Dendritic cell treated with granulocyte-macrophage colony-stimulating factor and Interleukin-4, amounts not matched to agents 40 ng/mL and 50 ng/mL, for 4 days (primary cell): ENCODE measurements at regions not wholly inside any gene's neighbourhood (a gene's known extent, or its start where the extent isn't known, plus 50 kb on each side); places are given as distances from the start of the nearest gene placed in this dataset.
"Not testable (repeated sequence)": the region's sequence is repeated elsewhere in the genome, so short reads cannot be mapped to it uniquely, and the experiment has no call there.

Experiments
- H3K27ac Mint-ChIP-seq: one replicate; pipeline ENCODE4 v1.8.0; 2022; ENCODE audit warnings: mild to moderate bottlenecking, mixed read lengths
- H3K27me3 Mint-ChIP-seq: one replicate; pipeline ENCODE4 v1.8.0; 2022; ENCODE audit warnings: mild to moderate bottlenecking, mixed read lengths
- H3K36me3 Mint-ChIP-seq: one replicate; pipeline ENCODE4 v1.8.0; 2022; ENCODE audit warnings: low read depth, mixed read lengths
- H3K4me1 Mint-ChIP-seq: one replicate; pipeline ENCODE4 v1.8.0; 2022; ENCODE audit warnings: low read depth, mixed read lengths
- H3K4me3 Mint-ChIP-seq: one replicate; pipeline ENCODE4 v1.8.0; 2022; ENCODE audit warnings: mild to moderate bottlenecking, moderate library complexity, mixed read lengths
- H3K9me3 Mint-ChIP-seq: one replicate; pipeline ENCODE4 v1.8.0; 2022; ENCODE audit warnings: mixed read lengths
- intact Hi-C: fragments of 100-400 bp; cut with micrococcal nuclease; formaldehyde crosslinking; loops from one replicate; pipeline ENCODE4 v1.15.0; 2022

DNA sequence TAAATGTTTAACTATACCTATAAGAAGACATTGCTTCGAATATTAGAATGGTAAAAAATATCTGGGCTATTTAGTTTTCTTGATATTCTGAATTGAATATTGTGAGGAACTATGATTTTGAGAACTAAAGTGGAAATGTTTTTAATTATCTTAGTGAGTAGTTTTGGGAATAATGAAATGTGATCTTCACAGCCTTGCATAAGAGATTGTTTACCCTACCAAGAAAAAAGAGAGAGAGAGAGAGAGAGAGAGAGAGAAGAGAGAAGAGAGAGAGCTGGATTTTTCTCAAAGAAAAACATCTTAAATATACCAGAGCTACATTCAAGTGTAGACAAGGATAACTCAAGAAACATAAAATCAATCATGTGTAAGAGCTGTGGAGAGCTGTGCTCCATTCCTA is 148.7 kb upstream of the MAD2L1 start:
- intact Hi-C loops, result no loop called here
- no peaks in the 10 kb centered on the region for H3K27me3 Mint-ChIP-seq
- H3K4me1 Mint-ChIP-seq, result no peaks in the 10 kb centered on the region

GRCh38 chr4:120211408-120212015 is 144.9 kb upstream of the MAD2L1 start:
- Mint-ChIP-seq H3K36me3 (no peaks in the 10 kb centered on the region), H3K27me3 (no peaks in the 10 kb centered on the region), H3K9me3 (peaks cover 9% of the 10 kb centered on the region), H3K4me3 (no peak overlapping the region), H3K4me1 (no peaks in the 10 kb centered on the region), H3K27ac (no peak overlapping the region)
- intact Hi-C loops, result no loop called here

More for the DNA sequence above, 148.7 kb upstream of the MAD2L1 start:
- peaks cover under 1% of the 10 kb centered on the region for H3K9me3 Mint-ChIP-seq
- no peak overlapping the region for H3K27ac Mint-ChIP-seq
- no peak overlapping the region for H3K4me3 Mint-ChIP-seq
- no peaks in the 10 kb centered on the region for H3K36me3 Mint-ChIP-seq

DNA sequence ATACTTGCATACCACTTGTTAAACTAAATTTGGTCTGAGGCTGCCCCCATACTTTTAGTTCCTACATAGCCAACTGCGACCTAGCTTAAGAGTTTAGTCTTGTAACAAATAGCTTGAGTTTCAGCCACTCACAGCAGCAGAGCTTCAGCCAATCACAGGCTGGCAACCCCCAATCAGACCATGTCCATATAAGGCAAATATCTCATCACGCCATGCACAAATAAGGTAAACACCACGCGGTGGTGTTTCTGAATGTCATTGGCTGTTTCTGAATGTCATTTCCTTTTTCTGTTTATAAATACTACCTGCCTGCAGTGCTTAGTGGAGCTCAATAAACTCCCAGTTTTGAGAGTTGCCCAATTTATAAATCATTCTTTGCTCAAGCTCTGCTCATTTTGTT is 143.1 kb upstream of the MAD2L1 start:
- intact Hi-C loops, result no loop called here
- no peaks in the 10 kb centered on the region for H3K4me1 Mint-ChIP-seq
- no peak overlapping the region for H3K4me3 Mint-ChIP-seq
- peaks cover 18% of the 10 kb centered on the region for H3K9me3 Mint-ChIP-seq
- no peaks in the 10 kb centered on the region for H3K27me3 Mint-ChIP-seq
- H3K27ac Mint-ChIP-seq, result no peak overlapping the region
- no peaks in the 10 kb centered on the region for H3K36me3 Mint-ChIP-seq

- no peak overlapping the region for H3K4me3 Mint-ChIP-seq
- H3K27ac Mint-ChIP-seq, result no peak overlapping the region
- H3K4me1 Mint-ChIP-seq, result no peaks in the 10 kb centered on the region
- no peaks in the 10 kb centered on the region for H3K36me3 Mint-ChIP-seq
- intact Hi-C loops, result no loop called here
- H3K27me3 Mint-ChIP-seq, result no peaks in the 10 kb centered on the region
- H3K9me3 Mint-ChIP-seq, result peaks cover 18% of the 10 kb centered on the region
These were observed 140.4 kb upstream of the MAD2L1 start for GRCh38 chr4:120207021-120207420.

- Mint-ChIP-seq H3K27me3 (no peaks in the 10 kb centered on the region), H3K27ac (no peak overlapping the region), H3K9me3 (peaks cover 14% of the 10 kb centered on the region), H3K36me3 (no peaks in the 10 kb centered on the region), H3K4me1 (no peaks in the 10 kb centered on the region), H3K4me3 (no peak overlapping the region)
- intact Hi-C loops, result no loop called here
These were observed 135.6 kb upstream of the MAD2L1 start for GRCh38 chr4:120202222-120202621.

DNA sequence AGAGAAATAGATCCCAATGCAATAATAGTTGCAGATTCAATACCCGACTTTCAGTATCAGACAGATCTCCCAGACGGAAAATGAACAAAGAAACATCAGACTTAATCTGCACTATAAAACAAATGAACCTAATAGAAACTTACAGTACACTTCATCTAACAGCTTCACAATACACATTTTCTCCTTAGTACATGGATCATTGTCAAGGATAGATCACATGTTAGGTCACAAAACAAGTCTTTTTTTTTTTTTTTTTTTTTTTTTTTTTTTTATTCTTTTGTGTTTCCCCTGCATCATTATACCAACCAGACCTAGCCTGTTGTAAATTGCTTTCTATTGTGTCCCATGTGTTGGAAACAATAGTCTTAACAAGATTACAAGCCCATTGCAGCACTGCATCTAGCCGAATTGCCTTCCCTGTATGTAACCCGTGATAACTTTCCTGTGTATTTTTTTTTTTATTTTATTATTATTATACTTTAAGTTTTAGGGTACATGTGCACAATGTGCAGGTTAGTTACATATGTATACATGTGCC is 134.0 kb upstream of the MAD2L1 start:
- not testable (repeated sequence) for H3K27me3 Mint-ChIP-seq

GRCh38 chr4:120198411-120198810 is 131.8 kb upstream of the MAD2L1 start:
- Mint-ChIP-seq H3K27ac (no peak overlapping the region), H3K27me3 (no peaks in the 10 kb centered on the region), H3K4me1 (no peaks in the 10 kb centered on the region), H3K9me3 (no peaks in the 10 kb centered on the region), H3K36me3 (no peaks in the 10 kb centered on the region), H3K4me3 (no peak overlapping the region)
- intact Hi-C loops, result no loop called here

More for the DNA sequence above, 134.0 kb upstream of the MAD2L1 start:
- H3K4me1 Mint-ChIP-seq, intact Hi-C loops, H3K9me3 Mint-ChIP-seq, H3K4me3 Mint-ChIP-seq, H3K27ac Mint-ChIP-seq, H3K36me3 Mint-ChIP-seq: not testable (repeated sequence)

GRCh38 chr4:120177603-120178002 is 111.0 kb upstream of the MAD2L1 start:
- no peak overlapping the region for H3K4me3 Mint-ChIP-seq
- no peaks in the 10 kb centered on the region for H3K27me3 Mint-ChIP-seq
- no peaks in the 10 kb centered on the region for H3K4me1 Mint-ChIP-seq
- H3K9me3 Mint-ChIP-seq, result no peaks in the 10 kb centered on the region
- intact Hi-C loops, result no loop called here
- H3K36me3 Mint-ChIP-seq, result no peaks in the 10 kb centered on the region
- H3K27ac Mint-ChIP-seq, result no peak overlapping the region

GRCh38 chr4:120175272-120175671 is 108.6 kb upstream of the MAD2L1 start:
- Mint-ChIP-seq H3K9me3 (no peaks in the 10 kb centered on the region), H3K4me1 (no peaks in the 10 kb centered on the region), H3K4me3 (no peak overlapping the region), H3K27me3 (no peaks in the 10 kb centered on the region), H3K27ac (no peak overlapping the region), H3K36me3 (no peaks in the 10 kb centered on the region)
- intact Hi-C loops, result no loop called here

GRCh38 chr4:120163895-120164294 is 97.2 kb upstream of the MAD2L1 start:
- intact Hi-C loops, result no loop called here
- no peaks in the 10 kb centered on the region for H3K36me3 Mint-ChIP-seq
- H3K27ac Mint-ChIP-seq, result no peak overlapping the region
- H3K9me3 Mint-ChIP-seq, result no peaks in the 10 kb centered on the region
- H3K27me3 Mint-ChIP-seq, result no peaks in the 10 kb centered on the region
- no peak overlapping the region for H3K4me3 Mint-ChIP-seq
- H3K4me1 Mint-ChIP-seq, result no peaks in the 10 kb centered on the region

DNA sequence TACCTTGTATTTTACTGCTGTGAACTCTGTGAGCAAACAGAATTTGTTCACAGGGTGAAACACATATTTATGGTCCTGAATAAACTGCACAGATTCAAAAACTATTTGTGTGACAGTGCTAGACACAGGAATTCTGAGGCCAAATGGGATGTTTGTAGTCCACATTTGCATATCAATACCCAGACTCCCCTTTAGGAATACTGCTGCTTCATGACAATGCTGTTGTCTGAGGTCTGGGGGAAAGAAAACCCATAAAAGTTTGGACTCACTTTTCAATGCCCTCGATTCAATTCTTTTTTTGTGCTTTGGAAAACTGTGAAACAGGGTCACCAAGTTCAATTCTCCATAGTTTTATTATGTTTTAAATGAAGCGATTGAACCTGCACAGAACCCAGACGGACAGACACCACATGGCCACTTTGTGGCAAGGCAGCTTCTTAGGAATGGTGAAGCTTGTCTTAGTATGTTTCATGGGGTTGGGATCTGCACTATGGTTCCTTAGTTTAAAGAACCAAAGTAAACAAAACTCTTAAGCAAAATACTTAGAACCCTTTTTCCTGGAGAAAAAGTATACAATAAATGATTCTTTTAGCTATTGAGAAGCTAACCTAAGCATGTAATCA is 92.3 kb upstream of the MAD2L1 start:
- Mint-ChIP-seq H3K27me3 (no peaks in the 10 kb centered on the region), H3K4me1 (no peaks in the 10 kb centered on the region), H3K9me3 (no peaks in the 10 kb centered on the region), H3K4me3 (no peak overlapping the region), H3K27ac (no peak overlapping the region), H3K36me3 (no peaks in the 10 kb centered on the region)
- intact Hi-C loops, result loop anchor here (10.0 kb wide), 1 partner anchor 84 kb away; no protein-coding TSS in a partner anchor

DNA sequence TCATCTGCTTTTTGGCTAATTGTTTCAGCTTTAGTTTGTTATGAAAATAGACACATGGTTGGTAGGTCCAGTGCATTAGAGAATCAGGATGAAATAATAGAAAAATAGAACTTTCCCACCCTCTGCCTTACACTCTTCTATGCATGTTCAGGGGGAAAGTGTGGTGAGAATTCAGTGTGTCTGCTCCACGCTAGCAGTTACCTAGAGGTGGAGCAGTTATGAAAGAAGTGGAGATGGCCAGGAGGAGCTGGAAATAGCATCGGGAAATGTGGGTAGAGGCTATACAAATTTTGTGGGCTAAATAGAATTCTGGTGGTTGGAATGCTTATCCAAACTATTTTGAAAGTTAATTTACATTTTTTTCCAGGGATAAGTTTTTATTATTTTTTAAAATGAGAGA is 91.4 kb upstream of the MAD2L1 start:
- intact Hi-C loops, result loop anchor here (10.0 kb wide), 1 partner anchor 83 kb away; no protein-coding TSS in a partner anchor
- Mint-ChIP-seq H3K4me1 (no peaks in the 10 kb centered on the region), H3K27me3 (no peaks in the 10 kb centered on the region), H3K27ac (no peak overlapping the region), H3K4me3 (no peak overlapping the region), H3K36me3 (no peaks in the 10 kb centered on the region), H3K9me3 (no peaks in the 10 kb centered on the region)

GRCh38 chr4:120156120-120156718 is 89.6 kb upstream of the MAD2L1 start:
- Mint-ChIP-seq H3K9me3 (no peaks in the 10 kb centered on the region), H3K4me1 (no peaks in the 10 kb centered on the region), H3K36me3 (no peaks in the 10 kb centered on the region), H3K27me3 (peaks cover under 1% of the 10 kb centered on the region), H3K27ac (no peak overlapping the region), H3K4me3 (no peak overlapping the region)
- intact Hi-C loops, result loop anchor here (10.0 kb wide), 1 partner anchor 81 kb away; no protein-coding TSS in a partner anchor

GRCh38 chr4:120155287-120155686 is 88.6 kb upstream of the MAD2L1 start:
- no peaks in the 10 kb centered on the region for H3K4me1 Mint-ChIP-seq
- H3K27ac Mint-ChIP-seq, result no peak overlapping the region
- intact Hi-C loops, result loop anchor here (2.0 to 10.0 kb wide), 2 partner anchors 80 to 1152 kb away; no protein-coding TSS in a partner anchor
- peaks cover 3% of the 10 kb centered on the region for H3K27me3 Mint-ChIP-seq
- no peaks in the 10 kb centered on the region for H3K36me3 Mint-ChIP-seq
- H3K9me3 Mint-ChIP-seq, result no peaks in the 10 kb centered on the region
- no peak overlapping the region for H3K4me3 Mint-ChIP-seq
